ENCODE measurements at regions not wholly inside any gene's neighbourhood (a gene's known extent, or its start where the extent isn't known, plus 50 kb on each side); places are given as distances from the start of the nearest gene placed in this dataset.

DNA sequence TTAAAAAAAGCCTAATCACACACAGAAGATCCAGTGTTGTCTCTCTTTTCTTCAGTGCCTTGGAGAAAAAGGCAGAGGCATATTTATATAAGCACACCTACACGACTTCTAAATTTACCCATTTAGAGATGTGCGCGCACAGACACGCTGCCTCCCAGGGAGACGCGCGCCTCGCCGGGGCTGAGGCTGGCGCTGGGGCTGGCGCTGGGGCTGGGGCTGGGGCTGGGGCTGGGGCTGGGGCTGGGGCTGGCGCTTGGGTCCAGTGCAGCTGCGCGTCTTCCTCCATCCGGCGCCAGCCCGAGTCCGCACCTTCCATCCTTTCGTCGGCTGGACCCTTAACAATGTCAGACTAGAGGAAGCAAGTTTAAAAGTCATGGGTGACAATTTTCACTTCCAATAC, 118.4 kb upstream of the ARID2 start:
- no peak for ATAC-seq
- H3K27ac ChIP-seq = no peak overlapping the region
- intact Hi-C loops (cut with DNase I; ENCODE audit: low total_unique reads) = no loop called here

DNA sequence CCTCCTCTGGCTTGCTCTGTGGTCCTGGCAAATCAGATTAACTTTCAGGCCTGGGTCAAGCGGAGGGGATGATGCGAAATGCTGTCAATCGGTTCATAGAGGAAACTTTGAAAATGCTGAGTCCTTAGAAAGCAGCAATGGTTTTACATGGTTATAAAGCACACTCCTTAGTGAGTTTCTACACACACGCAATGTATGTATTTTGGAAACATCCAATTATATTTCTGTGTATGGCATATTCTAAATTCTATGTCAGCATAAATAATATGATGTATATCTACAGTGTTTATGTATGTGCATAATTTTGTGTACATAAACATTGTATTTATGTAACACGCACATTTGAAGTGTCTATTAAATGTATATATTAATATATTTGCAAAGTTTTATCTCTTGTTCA, 118.0 kb upstream of the ARID2 start:
- in situ Hi-C loops (cut with MboI; ENCODE audit: low sequenced_read_pairs in 4 of 4) = no loop called here
- no peaks in the 10 kb centered on the region for H3K9me3 ChIP-seq
- no peaks in the 10 kb centered on the region for H3K27me3 ChIP-seq
- no peak overlapping the region for H3K27ac ChIP-seq
- H3K36me3 ChIP-seq = no peaks in the 10 kb centered on the region
- no peak overlapping the region for H3K4me3 ChIP-seq
- ATAC-seq = no peak
- intact Hi-C loops (cut with DNase I; ENCODE audit: low total_unique reads) = no loop called here
- H3K4me1 ChIP-seq = peaks cover 0 to 8% of the 10 kb centered on the region in 2 donors
- DNase-seq = no peak
- TF ChIP-seq, protein P1, sequence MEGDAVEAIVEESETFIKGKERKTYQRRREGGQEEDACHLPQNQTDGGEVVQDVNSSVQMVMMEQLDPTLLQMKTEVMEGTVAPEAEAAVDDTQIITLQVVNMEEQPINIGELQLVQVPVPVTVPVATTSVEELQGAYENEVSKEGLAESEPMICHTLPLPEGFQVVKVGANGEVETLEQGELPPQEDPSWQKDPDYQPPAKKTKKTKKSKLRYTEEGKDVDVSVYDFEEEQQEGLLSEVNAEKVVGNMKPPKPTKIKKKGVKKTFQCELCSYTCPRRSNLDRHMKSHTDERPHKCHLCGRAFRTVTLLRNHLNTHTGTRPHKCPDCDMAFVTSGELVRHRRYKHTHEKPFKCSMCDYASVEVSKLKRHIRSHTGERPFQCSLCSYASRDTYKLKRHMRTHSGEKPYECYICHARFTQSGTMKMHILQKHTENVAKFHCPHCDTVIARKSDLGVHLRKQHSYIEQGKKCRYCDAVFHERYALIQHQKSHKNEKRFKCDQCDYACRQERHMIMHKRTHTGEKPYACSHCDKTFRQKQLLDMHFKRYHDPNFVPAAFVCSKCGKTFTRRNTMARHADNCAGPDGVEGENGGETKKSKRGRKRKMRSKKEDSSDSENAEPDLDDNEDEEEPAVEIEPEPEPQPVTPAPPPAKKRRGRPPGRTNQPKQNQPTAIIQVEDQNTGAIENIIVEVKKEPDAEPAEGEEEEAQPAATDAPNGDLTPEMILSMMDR (IDR thresholded peaks at IDR 0.05 in 4 of 5, conservative IDR thresholded peaks at IDR 0.05 in 1 of 5) = no peak
- no peak for TF ChIP-seq POLR2A (IDR thresholded peaks at IDR 0.05)

More for the DNA sequence above, 118.4 kb upstream of the ARID2 start:
- Histone ChIP-seq H3K36me3 (no peaks in the 10 kb centered on the region), H3K27me3 (no peaks in the 10 kb centered on the region), H3K4me1 (peaks cover 0 to 8% of the 10 kb centered on the region in 2 donors), H3K9me3 (no peaks in the 10 kb centered on the region), H3K4me3 (peak overlapping the region in 1 of 4 donors; percentile 14)
- no peak for DNase-seq
- TF ChIP-seq, protein P1 (IDR thresholded peaks at IDR 0.05 in 4 of 5, conservative IDR thresholded peaks at IDR 0.05 in 1 of 5) = no peak
- TF ChIP-seq POLR2A (IDR thresholded peaks at IDR 0.05) = no peak
- in situ Hi-C loops (cut with MboI; ENCODE audit: low sequenced_read_pairs in 4 of 4) = no loop called here

DNA sequence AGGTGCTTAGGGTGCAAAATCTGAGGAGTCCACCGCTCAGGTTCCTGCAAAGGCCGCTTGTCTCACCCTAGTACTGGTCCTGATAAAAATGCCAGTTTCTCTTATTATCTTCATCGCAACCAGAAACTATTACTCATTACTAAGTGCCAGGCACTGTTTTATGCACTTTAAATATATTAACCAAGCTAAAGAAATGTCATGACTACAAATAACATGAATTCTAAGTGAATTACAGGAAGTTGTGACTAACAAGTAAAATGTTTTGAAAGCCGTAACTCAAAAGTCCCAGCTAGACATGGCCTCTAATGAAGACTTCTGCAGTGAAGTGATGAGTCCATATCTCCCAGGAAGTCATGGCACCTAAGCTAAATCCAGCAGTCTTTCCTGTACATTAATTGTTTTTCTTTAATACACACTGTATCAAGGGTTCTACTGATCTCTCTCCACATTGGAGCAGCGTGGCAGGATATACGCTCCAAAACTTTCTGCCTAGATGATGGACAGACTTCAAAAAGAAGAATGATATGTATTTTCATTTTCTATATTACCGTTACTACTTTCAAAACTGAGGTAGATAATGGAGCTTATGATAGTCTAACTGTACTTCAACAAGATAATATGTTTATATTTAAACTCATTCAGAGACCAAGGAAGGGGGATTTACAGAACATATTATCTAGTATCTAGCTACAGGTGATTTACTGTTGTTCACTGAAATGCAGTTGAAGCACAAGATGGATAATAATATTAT, 117.3 kb upstream of the ARID2 start:
- H3K4me3 ChIP-seq = no peak overlapping the region
- H3K27ac ChIP-seq = no peak overlapping the region
- H3K9me3 ChIP-seq = no peaks in the 10 kb centered on the region
- no peak for DNase-seq
- no peak for TF ChIP-seq POLR2A (IDR thresholded peaks at IDR 0.05)
- TF ChIP-seq, protein P1 (IDR thresholded peaks at IDR 0.05 in 4 of 5, conservative IDR thresholded peaks at IDR 0.05 in 1 of 5) = no peak
- in situ Hi-C loops (cut with MboI; ENCODE audit: low sequenced_read_pairs in 4 of 4) (no loop called here), intact Hi-C loops (cut with DNase I; ENCODE audit: low total_unique reads) (no loop called here)
- peaks cover 0 to 8% of the 10 kb centered on the region in 2 donors for H3K4me1 ChIP-seq
- no peaks in the 10 kb centered on the region for H3K36me3 ChIP-seq
- no peaks in the 10 kb centered on the region for H3K27me3 ChIP-seq
- ATAC-seq = no peak

DNA sequence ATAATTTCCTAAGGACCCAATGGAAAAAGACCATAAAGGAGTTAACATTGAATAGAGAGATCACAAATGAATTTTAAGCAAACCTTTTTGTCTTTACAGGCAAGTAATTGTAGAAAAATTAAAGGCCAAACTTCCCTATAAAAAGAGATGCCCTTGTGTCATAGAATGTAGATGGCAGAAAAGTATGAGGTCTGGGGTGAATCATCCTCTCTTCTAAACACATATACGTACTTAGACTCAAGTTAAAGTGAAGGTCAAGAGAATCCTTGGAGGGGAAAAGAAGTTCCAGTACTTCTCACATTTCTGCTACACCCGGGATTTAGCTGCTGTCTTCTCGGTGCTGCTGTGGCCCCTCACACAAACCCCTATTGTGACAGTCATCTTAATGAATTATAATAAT, 116.2 kb upstream of the ARID2 start:
- TF ChIP-seq, protein P1 (IDR thresholded peaks at IDR 0.05 in 4 of 5, conservative IDR thresholded peaks at IDR 0.05 in 1 of 5) = no peak
- no peak for TF ChIP-seq POLR2A (IDR thresholded peaks at IDR 0.05)
- no peak overlapping the region for H3K27ac ChIP-seq
- ATAC-seq (no peak), DNase-seq (no peak)
- H3K9me3 ChIP-seq = no peaks in the 10 kb centered on the region
- no peak overlapping the region for H3K4me3 ChIP-seq
- no peaks in the 10 kb centered on the region for H3K36me3 ChIP-seq
- peaks cover 0 to 8% of the 10 kb centered on the region in 2 donors for H3K4me1 ChIP-seq
- no peaks in the 10 kb centered on the region for H3K27me3 ChIP-seq
- intact Hi-C loops (cut with DNase I; ENCODE audit: low total_unique reads) (no loop called here), in situ Hi-C loops (cut with MboI; ENCODE audit: low sequenced_read_pairs in 4 of 4) (no loop called here)
